Endothelial cell of umbilical vein (primary cell): ENCODE measurements at regions not wholly inside any gene's neighbourhood (a gene's known extent, or its start where the extent isn't known, plus 50 kb on each side); places are given as distances from the start of the nearest gene placed in this dataset.

Experiments
- BruUV-seq: library from RNA; stranded (reverse); fragments of 400-500 nt; replicated peaks from 2 replicates; lab custom pipeline; 2021; lab: Mats Ljungman, UMichigan
- CTCF ChIA-PET: fragments of 300-600, 350-600 bp; sonication (Branson Sonifier 250); formaldehyde crosslinking; loops from one replicate; lab custom pipeline; 2021; ENCODE audit warnings: antibody characterized with exemption, inconsistent platforms; lab: Charles Lee
- POLR2A ChIA-PET: fragments of 300-600, 350-600 bp; sonication (Branson Sonifier 250); formaldehyde crosslinking; loops from one replicate; lab custom pipeline; 2021; ENCODE audit warnings: antibody characterized with exemption, inconsistent platforms; lab: Charles Lee
- DNase-seq: peaks from one replicate; pipeline ENCODE4 v3.0.0-alpha.2; 2011; ENCODE audit warnings: low read depth, low spot score
- FAIRE-seq: peaks from 2 replicates; lab custom pipeline; 2011; peaks lifted over from hg19 to GRCh38; lab: Jason Lieb, UNC
- H2AFZ ChIP-seq: 2 replicates; pipeline ENCODE4 v1.6.0; 2012; ENCODE audit warnings: low read depth, low read length, control low read depth, inconsistent platforms
- H3K27ac ChIP-seq: 2 replicates; pipeline ENCODE4 v1.5.1; 2011; ENCODE audit warnings: low read depth, mild to moderate bottlenecking, control low read depth, low read length, moderate library complexity; ENCODE audit not compliant: insufficient read depth
- H3K27me3 ChIP-seq, 2 experiments: 2 replicates each; pipeline versions ENCODE4 v1.6.0 to v1.6.1; 2011; ENCODE audit warnings: low read length in 2 of 2, mixed read lengths in 1 of 2; ENCODE audit not compliant: control insufficient read depth in 2 of 2, insufficient read depth in 2 of 2
- H3K36me3 ChIP-seq, 2 experiments: 2 replicates in 1 of 2; 3 replicates in 1 of 2; pipeline ENCODE4 v1.5.1; 2011; ENCODE audit warnings: low read length in 2 of 2, mild to moderate bottlenecking in 1 of 2, moderate library complexity in 1 of 2; ENCODE audit not compliant: control insufficient read depth in 2 of 2, insufficient read depth in 2 of 2; ENCODE audit errors: extremely low read depth in 1 of 2
- H3K4me1 ChIP-seq: 3 replicates; pipeline ENCODE4 v1.5.1; 2011; ENCODE audit warnings: mild to moderate bottlenecking, low read length; ENCODE audit not compliant: control insufficient read depth, insufficient read depth; ENCODE audit errors: extremely low read depth
- H3K4me2 ChIP-seq: 2 replicates; pipeline ENCODE4 v1.6.1; 2011; ENCODE audit warnings: low read length, control low read depth, mixed read lengths; ENCODE audit not compliant: insufficient read depth
- H3K4me3 ChIP-seq, 3 experiments: fragments of 200-600 bp in 1 of 3; sonication (generic), shearing (Covaris generic) in 1 of 3; replicated peaks in 1 of 3; 2 replicates each; pipeline ENCODE4 v1.5.1; 2011 to 2016; ENCODE audit warnings: control low read depth in 3 of 3, low read length in 3 of 3, mild to moderate bottlenecking in 2 of 3, inconsistent platforms in 1 of 3, low read depth in 1 of 3, moderate library complexity in 1 of 3; ENCODE audit not compliant: insufficient read depth in 1 of 3
- H3K79me2 ChIP-seq: 2 replicates; pipeline ENCODE4 v1.6.0; 2012; ENCODE audit warnings: low read length, inconsistent platforms; ENCODE audit not compliant: control insufficient read depth, insufficient read depth
- H3K9ac ChIP-seq: replicated peaks from 2 replicates; pipeline ENCODE3; 2011; ENCODE audit warnings: low read length, control low read depth; ENCODE audit not compliant: insufficient read depth; ENCODE audit errors: extremely low read depth
- H3K9me1 ChIP-seq: replicated peaks from 3 replicates; pipeline ENCODE4 v1.6.0; 2011; ENCODE audit warnings: mild to moderate bottlenecking, low read length; ENCODE audit not compliant: control insufficient read depth, insufficient read depth; ENCODE audit errors: extremely low read depth
- H3K9me3 ChIP-seq: replicated peaks from 2 replicates; pipeline ENCODE4 v1.5.1; 2012; ENCODE audit warnings: low read length, inconsistent platforms; ENCODE audit not compliant: control insufficient read depth, insufficient read depth
- H4K20me1 ChIP-seq: replicated peaks from 2 replicates; pipeline ENCODE3; 2011; ENCODE audit warnings: mild to moderate bottlenecking, low read length; ENCODE audit not compliant: control insufficient read depth, insufficient read depth; ENCODE audit errors: extremely low read depth
- FOS ChIP-seq: IDR thresholded peaks from 2 replicates; pipeline ENCODE4 v1.6.1; 2011; ENCODE audit warnings: mild to moderate bottlenecking, low read length, moderate library complexity, borderline replicate concordance; ENCODE audit not compliant: insufficient read depth
- GATA2 ChIP-seq: IDR thresholded peaks from 2 replicates; pipeline ENCODE4 v1.7.0; 2011; ENCODE audit warnings: low read depth, mild to moderate bottlenecking, moderate library complexity, mixed read lengths, low read length; ENCODE audit not compliant: insufficient read length, insufficient read depth
- JUN ChIP-seq: IDR thresholded peaks from 2 replicates; pipeline ENCODE4 v1.6.1; 2011; ENCODE audit warnings: borderline replicate concordance, low read depth; ENCODE audit not compliant: insufficient read length, insufficient read depth
- MYC ChIP-seq: IDR thresholded peaks from one replicate; pipeline ENCODE4 v1.6.1; 2011; ENCODE audit warnings: mild to moderate bottlenecking, low read depth, low read length
- POLR2A ChIP-seq: IDR thresholded peaks from 2 replicates; pipeline ENCODE4 v1.6.1; 2012; ENCODE audit warnings: low read depth, mild to moderate bottlenecking, control low read depth, low read length
- dilution Hi-C: fragments of 300-500 bp; cut with MboI; formaldehyde crosslinking; loops from one replicate; pipeline ENCODE4 v1.15.0; 2019; ENCODE audit warnings: low sequenced_read_pairs; ENCODE audit not compliant: extremely low pct_ligation_motif_present
- intact Hi-C: fragments of 100-400 bp; cut with micrococcal nuclease; formaldehyde crosslinking; loops from one replicate; pipeline ENCODE4 v1.10.0; 2022
- TF ChIP-seq, protein P1 (sequence below): IDR thresholded peaks from 2 replicates; pipeline ENCODE4 v1.6.1; 2011; ENCODE audit not compliant: insufficient read depth, insufficient read length
- TF ChIP-seq, protein P2 (sequence below), 2 donors: IDR thresholded peaks; 1 replicate in 1 of 2; 2 replicates in 1 of 2; pipeline ENCODE4 v1.5.1; 2011; ENCODE audit warnings: low read length in 2 of 2, mild to moderate bottlenecking in 2 of 2, moderate library complexity in 2 of 2, control low read depth in 1 of 2, inconsistent platforms in 1 of 2, low read depth in 1 of 2; ENCODE audit not compliant: insufficient read depth in 1 of 2; ENCODE audit errors: extremely low read depth in 1 of 2

DNA sequence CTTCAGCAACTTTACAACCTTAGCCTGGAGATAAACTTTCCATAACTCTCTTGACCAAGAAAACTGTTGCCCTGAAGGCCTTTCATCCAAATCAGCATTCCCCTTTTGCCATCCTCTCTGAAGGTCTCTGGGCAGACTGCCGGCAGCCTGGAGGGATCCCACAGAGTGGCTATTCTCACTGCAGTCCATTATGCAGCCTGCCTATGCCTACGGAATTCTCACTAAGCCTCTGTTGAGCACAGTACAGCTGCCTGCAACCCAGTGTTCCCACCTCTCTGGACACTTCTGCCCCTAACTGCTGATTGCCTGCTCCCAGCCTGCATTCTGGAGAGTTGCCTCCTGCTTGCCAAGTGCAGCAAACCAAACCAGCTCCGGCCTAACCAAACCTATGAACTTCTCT is 548.9 kb upstream of the STEAP1 start:
- Histone ChIP-seq H3K36me3 (no peaks in the 10 kb centered on the region), H3K27me3 (no peaks in the 10 kb centered on the region), H3K27ac (no peak overlapping the region), H3K79me2 (no peaks in the 10 kb centered on the region), H3K4me1 (no peaks in the 10 kb centered on the region), H3K9me1 (no peaks in the 10 kb centered on the region), H4K20me1 (no peaks in the 10 kb centered on the region), H2AFZ (no peak overlapping the region), H3K4me2 (no peak overlapping the region), H3K9ac (no peak overlapping the region), H3K4me3 (no peak overlapping the region), H3K9me3 (no peaks in the 10 kb centered on the region)
- intact Hi-C loops = no loop called here
- ChIA-PET POLR2A (no interaction called here), CTCF (no interaction called here)
- BruUV-seq = no TSS peak
- dilution Hi-C loops = no loop called here
- DNase-seq (no peak), FAIRE-seq (no peak)
- TF ChIP-seq FOS (no peak), JUN (no peak), MYC (no peak), POLR2A (no peak), GATA2 (no peak)
- TF ChIP-seq, protein P1, sequence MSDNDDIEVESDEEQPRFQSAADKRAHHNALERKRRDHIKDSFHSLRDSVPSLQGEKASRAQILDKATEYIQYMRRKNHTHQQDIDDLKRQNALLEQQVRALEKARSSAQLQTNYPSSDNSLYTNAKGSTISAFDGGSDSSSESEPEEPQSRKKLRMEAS = no peak
- TF ChIP-seq, protein P2, sequence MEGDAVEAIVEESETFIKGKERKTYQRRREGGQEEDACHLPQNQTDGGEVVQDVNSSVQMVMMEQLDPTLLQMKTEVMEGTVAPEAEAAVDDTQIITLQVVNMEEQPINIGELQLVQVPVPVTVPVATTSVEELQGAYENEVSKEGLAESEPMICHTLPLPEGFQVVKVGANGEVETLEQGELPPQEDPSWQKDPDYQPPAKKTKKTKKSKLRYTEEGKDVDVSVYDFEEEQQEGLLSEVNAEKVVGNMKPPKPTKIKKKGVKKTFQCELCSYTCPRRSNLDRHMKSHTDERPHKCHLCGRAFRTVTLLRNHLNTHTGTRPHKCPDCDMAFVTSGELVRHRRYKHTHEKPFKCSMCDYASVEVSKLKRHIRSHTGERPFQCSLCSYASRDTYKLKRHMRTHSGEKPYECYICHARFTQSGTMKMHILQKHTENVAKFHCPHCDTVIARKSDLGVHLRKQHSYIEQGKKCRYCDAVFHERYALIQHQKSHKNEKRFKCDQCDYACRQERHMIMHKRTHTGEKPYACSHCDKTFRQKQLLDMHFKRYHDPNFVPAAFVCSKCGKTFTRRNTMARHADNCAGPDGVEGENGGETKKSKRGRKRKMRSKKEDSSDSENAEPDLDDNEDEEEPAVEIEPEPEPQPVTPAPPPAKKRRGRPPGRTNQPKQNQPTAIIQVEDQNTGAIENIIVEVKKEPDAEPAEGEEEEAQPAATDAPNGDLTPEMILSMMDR (IDR thresholded peaks at IDR 0.05; ENCODE audit: extremely low read depth in 1 of 2, insufficient read depth in 1 of 2, low read depth in 1 of 2, low read length in 2 of 2) = no peak

DNA sequence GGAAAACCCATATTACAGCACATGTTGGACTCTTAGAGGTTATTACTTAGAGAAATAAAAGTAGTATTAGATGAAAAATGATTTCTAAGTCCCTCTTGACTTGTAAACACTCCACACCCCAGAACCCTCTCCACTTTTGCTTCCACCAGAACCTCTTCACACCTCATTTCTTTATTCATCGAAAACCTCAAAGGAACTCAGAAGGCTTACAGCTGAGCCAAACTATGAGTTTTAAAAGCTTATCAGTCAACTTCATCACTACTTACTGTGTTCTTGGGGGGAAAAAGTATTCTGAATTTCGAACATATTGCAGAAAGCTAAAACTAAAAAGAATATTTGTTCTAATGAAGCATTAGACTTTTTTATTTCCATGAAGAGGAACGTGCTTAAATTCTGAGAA is 547.8 kb upstream of the STEAP1 start:
- Histone ChIP-seq H3K36me3 (no peaks in the 10 kb centered on the region), H3K79me2 (no peaks in the 10 kb centered on the region), H3K9ac (no peak overlapping the region), H3K4me3 (no peak overlapping the region), H3K27ac (no peak overlapping the region), H3K4me2 (no peak overlapping the region), H3K27me3 (no peaks in the 10 kb centered on the region), H4K20me1 (no peaks in the 10 kb centered on the region), H2AFZ (no peak overlapping the region), H3K4me1 (no peaks in the 10 kb centered on the region), H3K9me1 (no peaks in the 10 kb centered on the region), H3K9me3 (no peaks in the 10 kb centered on the region)
- intact Hi-C loops (no loop called here), dilution Hi-C loops (no loop called here)
- no TSS peak for BruUV-seq
- TF ChIP-seq, protein P1 = no peak
- FAIRE-seq (no peak), DNase-seq (no peak)
- CTCF ChIA-PET = no interaction called here
- POLR2A ChIA-PET = no interaction called here
